NB4 (cell line): ENCODE measurements at regions not wholly inside any gene's neighbourhood (a gene's known extent, or its start where the extent isn't known, plus 50 kb on each side); places are given as distances from the start of the nearest gene placed in this dataset.

Experiments
- CTCF ChIP-seq: IDR thresholded peaks from one replicate; pipeline ENCODE4 v1.5.1; 2012; ENCODE audit warnings: low read depth, low read length
- MYC ChIP-seq: IDR thresholded peaks from 2 replicates; pipeline ENCODE4 v1.6.1; 2011; ENCODE audit warnings: low read depth, low read length

- TF ChIP-seq CTCF (no peak), MYC (no peak)
Observed at GRCh38 chr4:59945716-59946115, 1254.4 kb upstream of the ADGRL3 start.
